SK-N-SH treated with all-trans-retinoic acid at 6 μM for 48 hours (cell line): ENCODE measurements at regions not wholly inside any gene's neighbourhood (a gene's known extent, or its start where the extent isn't known, plus 50 kb on each side); places are given as distances from the start of the nearest gene placed in this dataset.

ENCODE experiments used
- ATAC-seq: fragments of 200-7000 bp; cut with Tn5 transposase; 3 replicates; pipeline ENCODE4 v1.9.1; 2020; ENCODE audit warnings: mild to moderate bottlenecking, moderate library complexity
- ARNTL ChIP-seq: fragments of 450-650 bp; formaldehyde crosslinking; IDR thresholded peaks from 2 replicates; pipeline ENCODE4 v1.5.0; 2020; ENCODE audit warnings: low read depth, mild to moderate bottlenecking, moderate library complexity, borderline replicate concordance
- BACH2 ChIP-seq: fragments of 250-450 bp; sonication (Bioruptor Pico); IDR thresholded peaks from 2 replicates; pipeline ENCODE4 v1.9.0; 2021; ENCODE audit warnings: mild to moderate bottlenecking, borderline replicate concordance
- CREB5 ChIP-seq: fragments of 250-450 bp; sonication (Bioruptor Pico); IDR thresholded peaks from 2 replicates; pipeline ENCODE4 v1.5.1; 2020; ENCODE audit warnings: low read depth, mild to moderate bottlenecking, moderate library complexity
- CSDC2 ChIP-seq: fragments of 250-450 bp; sonication (Bioruptor Pico); IDR thresholded peaks from 2 replicates; pipeline ENCODE4 v1.5.0; 2020; ENCODE audit warnings: mild to moderate bottlenecking, moderate library complexity
- CSRNP3 ChIP-seq: fragments of 250-450 bp; sonication (Bioruptor Pico); IDR thresholded peaks from 2 replicates; pipeline ENCODE4 v1.5.1; 2021; ENCODE audit warnings: mild to moderate bottlenecking, moderate library complexity
- ESRRG ChIP-seq: fragments of 250-450 bp; sonication (Bioruptor Pico); IDR thresholded peaks from 2 replicates; pipeline ENCODE4 v1.6.1; 2021; ENCODE audit warnings: mild to moderate bottlenecking
- GLIS3 ChIP-seq: fragments of 250-450 bp; sonication (Bioruptor Pico); IDR thresholded peaks from 2 replicates; pipeline ENCODE4 v1.5.0; 2020; ENCODE audit warnings: mild to moderate bottlenecking, moderate library complexity
- OSR1 ChIP-seq: fragments of 250-450 bp; sonication (Bioruptor Pico); IDR thresholded peaks from 2 replicates; pipeline ENCODE4 v1.8.0; 2022; ENCODE audit warnings: moderate library complexity, mild to moderate bottlenecking, inconsistent platforms
- POU6F1 ChIP-seq: fragments of 250-450 bp; sonication (Bioruptor Pico); IDR thresholded peaks from 2 replicates; pipeline ENCODE4 v1.8.0; 2021; ENCODE audit warnings: low read depth, mild to moderate bottlenecking, moderate library complexity, borderline replicate concordance
- PPARA ChIP-seq: fragments of 250-450 bp; sonication (Bioruptor Pico); IDR thresholded peaks from 2 replicates; pipeline ENCODE4 v1.5.0; 2020; ENCODE audit warnings: mild to moderate bottlenecking, borderline replicate concordance
- RARB ChIP-seq: fragments of 250-450 bp; sonication (Bioruptor Pico); IDR thresholded peaks from 2 replicates; pipeline ENCODE4 v1.8.0; 2021; ENCODE audit warnings: mild to moderate bottlenecking, moderate library complexity
- SNAI2 ChIP-seq: fragments of 250-450 bp; sonication (Bioruptor Pico); IDR thresholded peaks from 2 replicates; pipeline ENCODE4 v1.5.0; 2020; ENCODE audit warnings: mild to moderate bottlenecking, moderate library complexity
- TCF4 ChIP-seq: fragments of 250-450 bp; sonication (Bioruptor Pico); IDR thresholded peaks from 2 replicates; pipeline ENCODE4 v1.8.0; 2021; ENCODE audit warnings: mild to moderate bottlenecking, moderate library complexity, borderline replicate concordance
- TOX ChIP-seq: fragments of 250-450 bp; sonication (Bioruptor Pico); IDR thresholded peaks from 2 replicates; pipeline ENCODE4 v1.8.0; 2021; ENCODE audit warnings: mild to moderate bottlenecking, moderate library complexity, borderline replicate concordance
- TSHZ2 ChIP-seq: fragments of 250-450 bp; sonication (Bioruptor Pico); IDR thresholded peaks from 2 replicates; pipeline ENCODE4 v1.5.0; 2020; ENCODE audit warnings: mild to moderate bottlenecking, moderate library complexity
- ZC3H10 ChIP-seq: fragments of 250-450 bp; sonication (Bioruptor Pico); IDR thresholded peaks from 2 replicates; pipeline ENCODE4 v1.5.1; 2021; ENCODE audit warnings: mild to moderate bottlenecking, moderate library complexity
- ZFP3 ChIP-seq: fragments of 250-450 bp; sonication (Bioruptor Pico); IDR thresholded peaks from 2 replicates; pipeline ENCODE4 v1.5.0; 2020; ENCODE audit warnings: mild to moderate bottlenecking, moderate library complexity
- ZFP30 ChIP-seq: fragments of 450-650 bp; formaldehyde crosslinking; IDR thresholded peaks from 2 replicates; pipeline ENCODE4 v1.5.0; 2022; ENCODE audit warnings: mild to moderate bottlenecking, moderate library complexity
- ZNF565 ChIP-seq: fragments of 450-650 bp; formaldehyde crosslinking; conservative IDR thresholded peaks from 2 replicates; pipeline ENCODE4 v1.5.0; 2020; ENCODE audit warnings: low read depth, mild to moderate bottlenecking, moderate library complexity
- ZNF70 ChIP-seq: fragments of 450-650 bp; formaldehyde crosslinking; IDR thresholded peaks from 2 replicates; pipeline ENCODE4 v1.5.0; 2020; ENCODE audit warnings: mild to moderate bottlenecking, moderate library complexity
- ZNF8 ChIP-seq: fragments of 450-650 bp; formaldehyde crosslinking; IDR thresholded peaks from 2 replicates; pipeline ENCODE4 v1.5.0; 2020; ENCODE audit warnings: mild to moderate bottlenecking, moderate library complexity

GRCh38 chr3:176724394-176724759 lies 472.9 kb downstream of the TBL1XR1 start:
- TF ChIP-seq OSR1 (CRISPR knock-in tag): no peak
- no peak for TF ChIP-seq ARNTL (CRISPR knock-in tag)
- no peak for TF ChIP-seq TOX (CRISPR knock-in tag)
- no peak for TF ChIP-seq ZC3H10 (CRISPR knock-in tag)
- TF ChIP-seq ZFP3 (CRISPR knock-in tag): no peak
- no peak for TF ChIP-seq RARB (CRISPR knock-in tag)
- TF ChIP-seq ZNF8 (CRISPR knock-in tag): no peak
- no peak for TF ChIP-seq CSRNP3
- TF ChIP-seq TSHZ2: no peak
- TF ChIP-seq ZFP30 (CRISPR knock-in tag): no peak
- no peak for TF ChIP-seq TCF4 (CRISPR knock-in tag)
- no peak for TF ChIP-seq PPARA
- TF ChIP-seq SNAI2 (CRISPR knock-in tag): no peak
- no peak for TF ChIP-seq ESRRG (CRISPR knock-in tag)
- no peak for TF ChIP-seq POU6F1 (CRISPR knock-in tag)
- no peak for TF ChIP-seq ZNF70 (CRISPR knock-in tag)
- TF ChIP-seq CREB5: no peak
- no peak for TF ChIP-seq ZNF565 (CRISPR knock-in tag)
- ATAC-seq: no peak

GRCh38 chr3:176723758-176724393 lies 473.4 kb downstream of the TBL1XR1 start:
- TF ChIP-seq ZC3H10 (CRISPR knock-in tag) (no peak), ARNTL (CRISPR knock-in tag) (no peak), CSDC2 (no peak), CREB5 (no peak), TCF4 (CRISPR knock-in tag) (no peak), ZNF565 (CRISPR knock-in tag) (no peak), ZFP30 (CRISPR knock-in tag) (no peak), ZNF8 (CRISPR knock-in tag) (no peak), GLIS3 (CRISPR knock-in tag) (no peak), SNAI2 (CRISPR knock-in tag) (no peak), BACH2 (CRISPR knock-in tag) (no peak), TSHZ2 (no peak), POU6F1 (CRISPR knock-in tag) (no peak), ZNF70 (CRISPR knock-in tag) (no peak)
- no peak for ATAC-seq
